GM18502 (cell line): ENCODE measurements at regions not wholly inside any gene's neighbourhood (a gene's known extent, or its start where the extent isn't known, plus 50 kb on each side); places are given as distances from the start of the nearest gene placed in this dataset.
A peak's percentile ranks its signal among the peaks of the same experiment; 100 is the strongest.
"Not testable (repeated sequence)": the region's sequence is repeated elsewhere in the genome, so short reads cannot be mapped to it uniquely, and the experiment has no call there.

Experiments
- ATAC-seq: cut with Tn5 transposase; IDR thresholded peaks from one replicate; pipeline ENCODE4 v1.9.1; 2021; ENCODE audit warnings: mild to moderate bottlenecking; ENCODE audit not compliant: unreplicated experiment, poor library complexity

GRCh38 chr12:88362439-88362838, 217.8 kb downstream of the KITLG start:
- no peak for ATAC-seq

DNA sequence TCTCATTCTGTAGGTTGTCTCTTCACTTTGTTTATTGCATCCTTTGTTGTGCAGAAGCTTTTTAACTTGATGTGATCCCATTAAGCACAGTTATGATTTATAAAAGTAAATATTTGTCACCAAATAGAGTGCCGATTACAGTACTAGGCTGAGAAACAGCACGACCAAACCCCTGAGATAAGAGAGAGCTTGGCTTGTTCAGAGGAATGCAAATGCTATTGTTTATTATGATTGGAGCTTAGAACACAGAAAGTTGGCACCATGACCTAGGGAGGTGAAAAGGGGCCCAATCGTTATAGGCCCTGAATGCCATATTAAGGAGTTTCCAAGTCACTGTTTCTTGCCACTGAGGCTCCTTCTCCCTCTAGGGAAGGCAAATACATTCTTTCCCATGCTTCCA, 214.9 kb downstream of the KITLG start:
- no peak for ATAC-seq

GRCh38 chr12:88366101-88366500, 214.2 kb downstream of the KITLG start:
- ATAC-seq = no peak

DNA sequence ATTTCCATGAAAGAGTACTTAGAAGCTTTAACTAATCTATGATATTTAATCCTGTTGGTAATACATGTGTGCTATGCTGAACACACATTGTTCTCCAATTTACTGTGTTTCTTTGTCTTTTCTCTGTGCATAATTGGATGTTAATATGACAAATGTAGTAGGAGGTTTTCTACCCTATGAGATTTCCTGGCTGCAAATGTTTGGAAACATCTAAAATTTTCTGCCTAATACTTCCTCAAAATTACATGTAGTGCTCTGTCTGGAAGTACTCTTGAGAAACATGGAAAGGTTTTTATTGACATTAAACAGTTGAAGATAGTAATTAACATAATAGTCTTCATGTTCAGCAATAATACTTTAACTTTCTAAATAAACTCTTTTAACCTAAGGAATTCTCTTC, 213.0 kb downstream of the KITLG start:
- ATAC-seq = no peak

DNA sequence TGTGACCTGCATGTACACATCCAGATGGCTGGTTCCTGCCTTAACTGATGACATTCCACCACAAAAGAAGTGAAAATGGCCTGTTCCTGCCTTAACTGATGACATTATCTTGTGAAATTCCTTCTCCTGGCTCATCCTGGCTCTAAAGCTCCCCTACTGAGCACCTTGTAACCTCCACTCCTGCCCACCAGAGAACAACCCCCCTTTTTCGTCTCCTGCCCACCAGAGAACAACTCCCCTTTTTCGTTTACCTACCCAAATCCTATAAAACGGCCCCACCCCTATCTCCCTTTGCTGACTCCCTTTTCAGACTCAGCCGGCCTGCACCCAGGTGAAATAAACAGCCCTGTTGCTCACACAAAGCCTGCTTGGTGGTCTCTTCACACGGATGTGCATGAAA, 212.2 kb downstream of the KITLG start:
- not testable (repeated sequence) for ATAC-seq

DNA sequence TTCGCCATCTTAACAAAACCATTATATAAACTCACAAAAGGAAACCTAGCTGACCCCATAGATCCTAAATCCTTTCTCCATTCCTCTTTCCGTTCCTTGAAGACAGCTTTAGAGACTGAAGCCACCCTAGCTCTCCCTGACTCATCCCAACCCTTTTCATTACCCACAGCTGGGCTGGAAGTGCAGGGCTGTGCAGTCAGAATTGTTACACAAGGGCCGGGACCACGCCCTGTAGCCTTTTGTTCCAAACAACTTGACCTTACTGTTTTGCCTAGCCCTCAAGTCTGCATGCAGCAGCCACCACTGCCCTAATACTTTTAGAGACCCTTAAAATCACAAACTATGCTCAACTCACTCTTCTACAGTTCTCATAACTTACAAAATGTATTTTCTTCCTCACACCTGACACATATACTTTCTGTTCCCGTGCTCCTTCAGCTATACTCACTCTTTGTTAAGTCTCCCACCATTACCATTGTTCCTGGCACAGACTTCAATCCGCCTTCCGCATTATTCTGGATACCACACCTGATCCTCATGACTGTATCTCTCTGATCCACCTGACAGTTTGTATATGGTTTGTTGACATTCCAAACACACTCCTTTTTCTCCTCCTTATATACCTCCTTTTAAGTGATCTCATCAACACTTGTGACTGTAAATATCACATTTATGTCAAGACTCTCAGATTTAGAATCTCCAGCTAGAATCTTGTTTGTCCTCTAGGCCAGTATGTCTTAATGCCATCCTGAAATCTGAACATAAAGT, 208.7 kb downstream of the KITLG start:
- ATAC-seq = no peak

- ATAC-seq = no peak
Measured at GRCh38 chr12:88375306-88376305, 204.7 kb downstream of the KITLG start.

DNA sequence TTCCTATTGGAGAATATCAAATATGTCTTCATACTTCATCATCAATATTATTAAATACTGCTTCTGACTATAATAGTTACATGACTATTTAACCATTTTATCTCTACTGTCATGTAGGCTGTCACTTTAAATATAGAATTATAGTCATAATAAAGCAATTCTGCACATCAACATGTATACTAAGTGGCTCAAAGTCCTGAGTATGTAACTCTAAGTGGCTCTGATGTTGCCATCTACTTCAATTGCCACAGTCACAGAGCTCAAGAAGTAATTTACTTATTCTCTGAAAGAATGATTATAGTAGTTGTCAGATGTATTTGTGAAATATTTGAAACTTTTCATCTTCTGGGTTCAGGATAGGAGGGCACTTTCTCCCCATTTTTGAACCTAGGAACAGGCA, 202.3 kb downstream of the KITLG start:
- no peak for ATAC-seq

GRCh38 chr12:88381466-88381865, 198.8 kb downstream of the KITLG start:
- ATAC-seq = no peak

DNA sequence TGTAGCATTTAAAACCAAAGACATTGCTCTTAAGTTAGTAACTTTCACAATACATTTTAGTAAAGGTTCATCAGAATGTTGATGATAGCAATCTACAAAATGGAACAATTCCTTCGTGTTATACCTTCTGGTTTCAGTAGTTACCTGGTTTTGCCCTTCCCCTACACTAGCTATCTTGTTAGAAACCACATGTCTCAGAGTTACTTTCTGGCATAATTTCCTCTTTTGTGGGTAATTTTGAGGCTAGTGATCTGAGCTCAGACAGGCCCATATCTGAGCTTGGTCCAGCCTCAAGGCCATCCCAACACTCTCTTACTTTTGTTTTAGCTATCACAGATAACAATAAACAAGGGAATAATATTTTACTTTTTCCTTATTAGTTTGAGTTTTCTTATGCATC, 196.9 kb downstream of the KITLG start:
- peak; percentile 77 for ATAC-seq

DNA sequence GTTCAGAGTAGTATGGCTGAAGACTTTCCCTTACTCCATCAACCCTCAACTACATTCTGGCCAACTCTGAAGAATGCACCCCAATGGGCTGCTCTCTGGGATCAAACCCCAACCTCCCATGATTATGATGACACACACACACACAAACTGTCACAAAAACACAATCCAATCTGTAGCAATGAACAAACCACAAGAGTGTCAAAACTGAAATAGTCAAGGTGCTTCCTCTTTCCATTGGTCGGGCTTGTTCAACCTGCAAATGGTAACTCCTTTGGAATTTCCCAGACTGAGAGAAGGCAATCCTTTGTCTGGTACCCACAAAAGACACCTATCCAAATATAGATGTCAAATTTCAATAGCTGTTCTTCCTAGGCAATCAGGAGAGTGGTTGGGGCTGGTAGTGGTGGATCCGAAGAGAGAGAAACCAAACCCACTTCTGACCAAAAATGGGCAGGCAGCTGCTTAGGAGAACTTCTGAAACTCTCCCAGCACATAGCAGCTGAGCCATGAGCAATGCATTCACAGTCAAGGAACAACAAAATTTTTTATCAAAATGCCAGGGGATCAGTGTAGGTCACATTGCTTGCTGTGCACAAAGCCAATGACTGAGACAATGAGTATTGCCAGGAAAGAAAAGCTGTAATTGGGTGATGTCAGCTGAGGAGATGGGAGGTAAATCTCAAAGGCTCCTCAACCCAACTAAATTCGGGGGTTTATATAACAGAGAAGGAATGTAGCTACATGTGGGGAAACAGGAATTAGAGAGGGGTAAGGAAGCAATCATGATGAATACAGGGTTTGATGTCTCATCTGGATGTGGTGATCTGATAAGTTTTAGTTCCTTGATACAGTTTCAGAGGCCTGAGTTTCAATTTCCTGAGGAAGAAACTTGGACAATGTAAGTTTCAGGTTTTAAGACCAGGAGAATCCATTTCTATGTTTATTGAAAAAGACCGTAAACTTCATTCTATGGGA, 191.4 kb downstream of the KITLG start:
- ATAC-seq = peak; percentile 52

GRCh38 chr12:88390811-88391210, 189.5 kb downstream of the KITLG start:
- ATAC-seq = no peak

DNA sequence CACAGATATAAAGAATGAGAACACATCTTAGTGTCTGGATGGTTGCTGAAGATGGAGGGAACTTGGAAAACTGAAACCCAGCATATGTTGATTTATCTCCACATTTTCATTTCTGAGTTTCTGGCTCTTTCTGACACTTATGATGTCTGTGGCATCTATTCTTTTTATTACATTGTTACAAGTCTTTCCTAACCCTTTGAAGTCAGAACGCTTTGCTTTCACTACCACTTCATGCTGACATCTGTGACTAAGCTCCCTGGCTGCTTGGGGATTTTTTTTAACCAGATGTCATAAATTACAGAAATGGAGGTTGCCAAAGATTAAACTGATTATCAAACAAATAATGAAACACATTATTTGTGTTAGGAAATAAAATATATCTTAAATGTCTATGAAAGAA, 188.7 kb downstream of the KITLG start:
- ATAC-seq = peak; percentile 48

- peak; percentile 44 for ATAC-seq
Measured at GRCh38 chr12:88393017-88393767, 187.1 kb downstream of the KITLG start.

- no peak for ATAC-seq
Measured at GRCh38 chr12:88398031-88398430, 182.2 kb downstream of the KITLG start.

GRCh38 chr12:88399811-88400210, 180.5 kb downstream of the KITLG start:
- no peak for ATAC-seq

DNA sequence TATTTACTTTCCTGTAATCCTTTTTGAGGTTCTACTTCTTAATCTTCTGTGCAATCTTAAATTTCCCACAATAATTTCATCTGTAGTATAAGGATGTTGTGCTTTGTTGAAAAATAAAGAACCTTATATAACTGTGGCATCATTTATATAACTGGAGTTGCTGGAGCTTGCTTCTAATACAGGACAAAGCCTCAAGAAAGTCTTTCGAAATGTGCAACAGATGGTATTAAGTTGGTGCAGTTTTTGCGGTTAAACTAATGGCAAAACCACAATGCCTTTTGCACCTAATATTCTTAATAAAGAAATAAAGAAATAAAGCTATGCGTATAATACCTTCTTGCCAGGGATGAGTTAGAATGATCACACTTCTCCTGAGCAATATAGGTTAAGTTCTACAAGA, 180.0 kb downstream of the KITLG start:
- ATAC-seq = no peak

DNA sequence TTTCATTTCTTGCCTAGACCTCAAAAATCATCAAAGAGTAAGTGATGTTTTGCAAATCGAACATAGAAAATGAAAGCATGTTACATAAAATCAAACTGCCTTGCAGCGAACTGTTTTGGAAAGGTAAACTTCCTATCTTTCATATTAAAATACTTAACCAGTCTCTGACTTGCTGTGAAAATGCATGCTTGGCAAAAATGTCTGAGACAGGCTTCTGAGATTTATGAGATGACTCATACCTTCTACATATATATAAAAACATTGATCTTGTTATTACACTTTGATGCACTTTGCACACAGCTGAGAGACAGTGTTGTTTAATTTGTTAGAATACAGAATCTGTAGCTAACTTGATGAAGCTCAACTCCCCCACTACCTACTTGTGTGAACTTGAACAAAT, 179.1 kb downstream of the KITLG start:
- no peak for ATAC-seq

DNA sequence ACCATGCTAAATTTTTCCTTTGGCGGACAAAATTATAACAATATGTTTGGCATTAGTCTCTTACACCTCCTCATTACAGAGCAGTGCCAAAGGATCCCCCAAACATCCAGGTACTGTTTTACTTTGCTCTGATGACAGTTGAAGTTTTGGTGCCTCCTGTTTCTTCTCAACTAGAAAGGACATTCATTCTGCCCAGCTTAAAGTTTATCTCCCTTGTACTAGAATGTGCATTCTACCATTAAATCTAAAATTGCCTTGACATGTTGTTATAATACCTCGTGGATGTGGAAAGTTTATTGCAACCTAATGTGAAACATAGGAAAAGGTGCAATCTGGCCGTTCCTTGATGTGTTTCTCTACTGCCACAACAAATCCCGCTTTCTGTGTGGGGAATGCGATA, 173.4 kb downstream of the KITLG start:
- ATAC-seq = no peak

DNA sequence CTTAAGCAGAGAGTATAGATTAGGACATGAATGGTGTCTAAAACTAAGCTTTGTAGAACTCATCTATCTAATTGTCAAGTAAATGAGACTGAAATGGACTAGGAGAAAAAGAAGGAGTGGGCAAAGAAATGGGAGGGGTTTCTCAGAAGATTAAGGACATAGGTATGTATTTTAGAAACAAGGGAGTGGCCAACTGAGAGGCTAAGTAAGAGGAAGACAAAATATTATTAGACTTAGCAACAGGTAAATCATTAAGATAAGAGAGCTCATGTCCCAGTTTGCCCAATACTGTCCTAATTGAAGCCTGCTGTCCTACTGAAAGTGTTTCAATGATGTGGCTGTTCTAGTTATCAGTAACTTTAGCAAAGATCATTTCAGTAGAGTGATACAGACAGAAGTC, 171.4 kb downstream of the KITLG start:
- no peak for ATAC-seq
